Ramos (cell line): ENCODE measurements at regions not wholly inside any gene's neighbourhood (a gene's known extent, or its start where the extent isn't known, plus 50 kb on each side); places are given as distances from the start of the nearest gene placed in this dataset.
"Not testable (repeated sequence)": the region's sequence is repeated elsewhere in the genome, so short reads cannot be mapped to it uniquely, and the experiment has no call there.

ENCODE experiments used
- in situ Hi-C: fragments of 300-500 bp; cut with MboI; formaldehyde crosslinking; loops from one replicate; pipeline ENCODE4 v1.14.3; 2022; ENCODE audit warnings: low sequenced_read_pairs; ENCODE audit not compliant: unreplicated experiment

DNA sequence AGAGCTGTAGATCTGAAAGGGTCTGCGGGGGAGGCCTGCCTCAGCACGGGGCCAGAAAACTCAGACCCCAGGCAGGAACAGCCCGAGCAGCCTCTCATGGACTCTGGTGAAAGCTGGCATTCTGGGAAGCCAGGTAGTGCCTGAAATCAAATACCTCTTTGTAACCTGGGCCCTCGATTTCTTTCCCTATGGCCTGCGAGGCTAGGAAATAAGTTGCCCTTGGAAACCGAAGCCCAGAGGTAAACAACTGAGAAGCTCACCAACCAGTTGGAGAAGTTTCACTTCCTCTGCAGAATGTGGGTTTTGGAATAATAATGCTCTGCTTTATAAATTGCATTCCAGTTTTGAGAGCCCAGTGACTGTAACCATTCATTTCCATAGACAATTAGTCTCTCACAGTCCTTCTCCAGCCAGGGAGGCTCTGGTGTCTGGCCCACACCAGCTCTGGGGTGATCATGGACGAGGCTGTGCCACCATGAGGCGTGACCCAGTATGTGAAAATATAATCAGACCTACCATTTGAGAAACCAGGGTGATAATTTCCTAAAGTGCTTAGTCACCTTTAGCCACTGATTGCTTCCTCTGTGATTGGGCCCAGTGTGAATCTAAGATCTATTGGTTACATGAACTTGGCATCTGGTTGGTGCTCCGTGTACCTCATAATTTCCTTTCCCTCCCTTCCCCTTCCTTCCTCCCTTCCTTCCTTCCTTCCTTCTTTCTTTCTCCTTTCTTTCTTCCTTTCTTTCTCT is 133.1 kb upstream of the PELI1 start:
- in situ Hi-C loops, result no loop called here

DNA sequence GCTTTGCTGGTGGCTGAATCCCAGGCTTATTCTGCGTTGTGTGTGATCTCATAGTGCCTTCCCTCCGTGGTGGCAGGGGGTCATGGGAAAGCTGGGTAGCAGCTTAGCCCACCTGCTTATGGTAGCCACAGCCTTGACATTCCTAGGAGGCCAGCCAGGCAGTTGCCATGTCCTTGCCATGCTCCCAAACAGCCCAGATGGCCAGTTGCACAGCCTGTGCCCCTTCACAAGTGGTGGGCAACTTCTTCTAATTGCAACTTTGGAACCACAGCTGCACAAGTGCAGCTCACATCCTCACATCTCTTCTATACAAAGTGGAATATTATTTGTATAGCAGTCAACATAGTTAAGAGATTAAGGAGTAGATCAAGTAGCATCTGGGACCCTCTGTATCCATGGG is 136.6 kb upstream of the PELI1 start:
- in situ Hi-C loops, result not testable (repeated sequence)

DNA sequence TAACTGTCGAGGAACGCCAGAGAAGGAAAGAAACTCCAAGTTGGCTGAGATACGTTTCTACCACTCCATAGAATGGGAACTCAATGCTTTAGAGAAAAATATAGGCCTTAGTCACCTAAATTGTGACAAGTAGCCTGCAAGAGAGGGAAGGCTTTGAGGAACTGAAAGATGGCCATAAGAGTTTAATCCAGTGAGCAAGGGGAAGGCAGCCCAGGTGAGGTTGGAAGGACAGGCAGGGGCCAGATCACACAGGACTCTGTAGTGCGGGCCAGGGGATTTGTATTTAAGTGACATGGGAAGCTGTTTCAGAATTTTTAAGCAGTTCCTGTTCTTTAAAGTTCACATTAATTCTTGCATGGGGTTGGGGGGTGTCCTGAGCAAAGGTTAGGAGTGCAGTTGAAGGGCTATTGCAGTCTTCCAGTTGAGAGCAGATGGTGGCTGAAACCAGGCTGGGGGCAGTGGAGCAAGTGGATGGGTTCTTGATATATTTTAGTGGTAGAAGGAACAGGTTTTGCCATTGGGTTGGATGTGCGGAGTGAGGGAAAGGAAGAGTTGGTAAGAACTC is 138.9 kb upstream of the PELI1 start:
- in situ Hi-C loops, result no loop called here

DNA sequence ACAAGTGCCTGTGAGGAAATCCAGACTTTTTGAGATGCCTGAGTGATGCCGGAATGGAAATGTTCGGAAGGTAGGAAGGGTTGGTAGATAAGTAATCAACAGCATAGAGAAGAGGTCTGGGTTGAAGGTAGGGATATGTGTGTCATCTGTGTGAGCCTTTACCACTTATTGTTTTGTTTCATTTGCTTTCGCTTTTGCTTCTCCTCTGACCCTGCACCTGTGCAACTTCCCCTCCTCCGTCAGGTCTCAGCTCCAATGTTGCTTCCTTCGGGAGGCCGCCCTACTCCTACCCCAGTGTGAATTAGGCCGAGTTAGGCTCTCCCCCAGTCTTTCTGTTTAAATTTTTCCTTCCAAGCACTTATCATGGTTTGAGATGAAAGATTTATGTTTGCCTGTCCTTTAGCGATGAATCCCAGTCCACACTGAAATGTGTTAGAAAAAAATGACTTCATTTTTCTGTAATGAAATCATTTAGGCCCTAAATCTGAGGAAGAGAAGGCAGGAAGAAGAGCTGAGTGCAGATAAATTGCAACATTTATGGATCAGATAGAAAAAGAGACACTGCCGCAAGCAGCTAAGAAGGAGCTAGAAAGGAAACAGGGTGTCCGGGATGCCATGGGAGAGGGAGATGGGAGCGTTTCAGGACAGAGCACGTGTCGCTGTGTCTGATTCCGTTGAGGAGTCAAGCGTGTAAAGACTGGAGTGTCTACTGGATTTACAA is 139.6 kb upstream of the PELI1 start:
- in situ Hi-C loops, result no loop called here

DNA sequence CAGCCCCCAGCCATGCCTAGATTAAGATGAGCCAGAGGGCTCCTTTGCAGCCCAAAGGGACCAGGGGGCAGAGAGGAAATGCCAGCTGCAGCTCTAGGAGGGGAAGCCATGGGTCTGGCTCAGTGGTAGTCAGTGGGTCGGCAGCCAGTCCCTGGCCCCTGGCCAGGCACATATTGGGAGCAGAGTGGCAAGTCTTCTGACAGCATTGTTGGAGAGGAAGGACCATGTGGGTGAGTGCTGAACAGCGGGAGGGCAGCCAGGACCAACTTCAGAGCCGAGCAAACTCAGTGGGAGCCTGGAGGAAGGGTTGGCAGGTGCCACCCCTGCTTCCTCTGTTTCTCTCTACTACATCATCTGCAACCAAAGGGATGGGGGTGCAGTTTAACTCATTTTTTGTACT is 140.5 kb upstream of the PELI1 start:
- in situ Hi-C loops, result no loop called here

DNA sequence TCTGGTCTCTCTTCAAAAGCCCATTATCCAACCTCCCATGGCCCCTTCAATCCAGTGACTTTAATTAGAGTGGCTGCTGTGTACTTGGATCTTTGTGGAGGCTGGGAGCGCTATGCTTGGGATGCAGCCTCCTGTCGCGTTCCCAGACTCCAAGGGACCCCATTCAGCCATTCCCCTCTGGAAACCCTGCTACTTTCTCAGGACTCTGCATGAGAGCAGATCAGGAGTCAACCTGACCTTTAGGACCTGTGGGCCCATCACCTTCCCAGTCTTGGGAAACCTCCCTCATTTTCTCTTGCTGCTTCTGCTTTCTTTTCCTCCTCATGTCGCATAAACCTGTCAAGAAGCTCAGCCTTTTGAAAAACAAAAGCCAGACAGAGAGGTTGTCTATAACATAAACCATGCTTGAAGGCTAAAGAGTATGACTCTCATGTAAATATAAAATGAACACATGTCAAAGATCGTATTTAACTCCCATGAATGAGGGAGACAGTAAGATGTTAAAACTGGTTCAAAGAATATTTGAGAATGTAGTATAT is 143.1 kb upstream of the PELI1 start:
- in situ Hi-C loops, result no loop called here

DNA sequence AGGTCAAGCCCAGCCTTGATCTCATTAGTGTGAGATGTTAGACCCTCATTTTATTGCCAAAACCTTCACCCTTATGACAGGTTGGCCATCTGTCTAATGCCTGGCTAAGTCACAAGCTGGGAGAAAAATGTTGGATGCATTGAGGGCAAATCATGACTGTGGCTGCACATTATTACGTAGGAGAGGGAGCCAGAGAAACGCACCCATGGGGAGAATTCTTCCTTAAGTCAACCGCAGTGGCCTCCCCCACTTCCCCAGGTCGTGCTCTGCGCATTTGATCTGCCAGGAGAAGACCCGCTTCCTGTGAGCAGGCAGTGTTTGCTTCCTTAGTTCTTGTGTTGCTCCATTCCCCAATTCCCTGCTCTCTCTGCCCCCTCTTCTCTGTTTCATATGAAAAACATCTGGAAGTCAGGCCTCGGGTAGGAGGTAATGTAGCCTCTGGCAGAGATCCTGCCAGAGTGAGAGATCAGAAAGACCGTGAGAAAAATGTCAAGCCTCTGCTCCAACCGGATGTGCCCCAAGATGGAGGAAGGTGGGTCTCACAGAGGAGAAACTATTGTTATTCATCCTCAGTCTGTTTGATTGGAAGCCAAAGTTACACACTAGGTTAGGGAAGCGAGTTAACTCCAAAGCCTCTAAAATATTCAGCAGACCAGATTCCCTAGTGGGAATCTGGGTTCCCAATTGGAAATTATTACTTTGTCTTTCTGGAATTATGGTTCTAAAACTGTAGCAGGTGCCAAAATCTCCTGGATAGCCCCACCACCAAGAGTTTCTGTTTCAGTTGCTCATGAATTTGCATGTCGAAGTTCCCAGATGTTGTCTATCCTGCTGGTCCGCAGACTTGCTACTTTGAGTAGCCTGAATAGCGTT is 144.3 kb upstream of the PELI1 start:
- in situ Hi-C loops, result no loop called here

DNA sequence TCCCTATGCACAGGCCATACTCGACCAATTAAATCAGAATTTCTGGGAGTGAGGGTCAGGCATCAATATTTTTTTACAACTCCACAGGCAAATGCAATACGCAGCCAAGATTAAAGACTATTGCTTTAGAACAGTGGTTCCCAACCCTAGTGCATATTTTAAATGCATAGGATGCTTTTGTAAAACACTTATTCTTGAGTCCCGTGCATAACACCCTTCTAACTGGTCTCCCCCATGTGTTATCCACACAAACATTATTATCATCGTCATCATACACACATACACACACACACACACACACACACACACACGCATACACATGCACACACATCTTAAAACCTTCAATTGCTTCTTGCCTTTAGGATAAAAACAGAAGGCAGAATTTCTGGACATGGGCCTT is 145.0 kb upstream of the PELI1 start:
- in situ Hi-C loops, result no loop called here

DNA sequence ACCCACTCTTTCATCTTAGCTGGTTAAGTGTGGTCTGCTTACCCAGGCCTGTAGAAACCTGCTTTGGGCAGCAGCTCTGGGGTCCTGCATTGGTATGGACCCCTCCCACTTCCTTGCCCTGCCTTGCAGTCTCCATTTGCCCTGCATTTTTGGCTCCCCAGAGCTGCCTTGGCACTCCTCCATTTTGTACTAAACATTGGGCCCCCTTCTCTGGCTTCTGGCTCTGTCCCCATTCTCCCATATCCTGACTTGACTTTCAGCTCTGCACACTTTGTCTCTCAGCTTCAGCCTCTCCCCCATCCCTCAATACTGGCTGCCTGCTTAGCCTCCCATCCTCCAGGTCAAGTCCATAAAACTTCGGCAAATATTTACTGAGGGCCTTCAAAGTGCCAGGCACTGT is 145.5 kb upstream of the PELI1 start:
- in situ Hi-C loops, result no loop called here

DNA sequence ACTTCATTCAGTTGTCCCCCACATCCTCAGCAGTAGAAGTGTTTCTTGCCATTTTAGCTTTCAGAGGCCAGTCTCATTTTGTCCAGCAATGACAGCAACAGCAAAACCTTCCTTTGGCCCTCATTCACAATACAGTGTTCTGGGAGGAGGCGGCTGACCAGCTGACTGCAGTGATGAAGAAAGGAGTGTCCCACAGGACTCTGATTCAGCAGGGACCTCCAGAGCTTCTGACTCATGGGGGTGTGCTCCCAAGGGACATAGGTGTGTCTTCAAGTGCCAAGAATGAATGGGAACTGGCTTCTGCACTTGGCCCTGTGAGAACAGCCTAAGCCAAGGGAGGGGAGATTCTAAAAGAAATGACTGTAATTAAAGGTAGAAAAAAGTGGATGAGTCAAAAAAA is 147.0 kb upstream of the PELI1 start:
- in situ Hi-C loops, result no loop called here

DNA sequence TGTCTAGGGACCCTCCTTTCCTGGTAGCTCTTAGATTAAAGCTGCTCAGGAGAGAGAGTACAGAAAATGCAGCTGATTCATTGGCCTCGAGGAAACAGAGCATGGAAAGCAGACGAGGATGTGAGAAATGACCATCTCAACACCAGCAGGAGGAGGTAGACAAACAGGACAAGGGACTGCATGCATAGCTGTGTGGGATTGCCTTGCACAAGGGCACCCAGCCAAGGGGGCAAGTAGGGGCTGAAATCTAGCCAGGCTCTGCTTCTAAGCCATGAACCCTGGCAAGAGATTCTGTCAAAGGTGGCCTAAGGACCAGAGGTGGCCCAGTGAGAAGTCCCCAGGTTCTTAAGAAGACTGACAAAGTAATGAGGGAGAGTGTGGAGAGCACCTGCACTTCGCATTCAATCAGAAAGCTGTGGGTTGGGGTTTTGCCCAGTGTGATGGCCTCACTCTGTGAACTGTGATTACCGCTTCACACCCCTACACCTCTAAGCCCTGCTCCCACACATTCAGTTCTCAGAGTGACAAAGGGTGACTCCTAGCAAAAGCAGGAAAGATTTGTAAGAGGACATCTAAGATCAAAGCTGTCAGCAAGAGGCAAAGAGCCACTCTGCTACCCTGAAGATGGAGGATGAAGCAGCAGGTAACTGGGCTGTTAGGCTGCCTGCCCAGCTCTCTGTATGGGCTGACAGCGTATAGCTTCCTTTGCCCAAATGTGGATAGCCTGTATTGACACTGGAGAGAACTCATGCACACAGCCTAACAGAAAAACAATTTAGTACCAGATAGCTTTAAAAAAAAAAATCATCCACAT is 151.3 kb upstream of the PELI1 start:
- in situ Hi-C loops, result no loop called here

DNA sequence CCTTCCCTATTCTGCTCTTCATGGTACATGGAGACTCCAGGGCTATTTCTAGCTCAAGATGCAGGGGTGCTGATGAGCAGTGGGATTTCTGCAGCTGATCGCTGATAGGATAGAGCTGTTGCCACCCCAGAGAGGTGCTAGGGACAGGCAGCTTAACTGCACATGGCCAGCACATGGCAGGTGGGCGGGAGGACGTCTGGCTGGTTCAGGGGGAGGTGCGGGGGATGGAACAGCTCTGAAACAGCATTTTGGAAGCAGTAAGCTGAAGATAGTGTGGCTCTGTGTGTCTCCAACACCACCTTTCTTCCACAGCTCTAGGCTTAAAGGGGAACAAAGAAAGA is 151.9 kb upstream of the PELI1 start:
- in situ Hi-C loops, result no loop called here

DNA sequence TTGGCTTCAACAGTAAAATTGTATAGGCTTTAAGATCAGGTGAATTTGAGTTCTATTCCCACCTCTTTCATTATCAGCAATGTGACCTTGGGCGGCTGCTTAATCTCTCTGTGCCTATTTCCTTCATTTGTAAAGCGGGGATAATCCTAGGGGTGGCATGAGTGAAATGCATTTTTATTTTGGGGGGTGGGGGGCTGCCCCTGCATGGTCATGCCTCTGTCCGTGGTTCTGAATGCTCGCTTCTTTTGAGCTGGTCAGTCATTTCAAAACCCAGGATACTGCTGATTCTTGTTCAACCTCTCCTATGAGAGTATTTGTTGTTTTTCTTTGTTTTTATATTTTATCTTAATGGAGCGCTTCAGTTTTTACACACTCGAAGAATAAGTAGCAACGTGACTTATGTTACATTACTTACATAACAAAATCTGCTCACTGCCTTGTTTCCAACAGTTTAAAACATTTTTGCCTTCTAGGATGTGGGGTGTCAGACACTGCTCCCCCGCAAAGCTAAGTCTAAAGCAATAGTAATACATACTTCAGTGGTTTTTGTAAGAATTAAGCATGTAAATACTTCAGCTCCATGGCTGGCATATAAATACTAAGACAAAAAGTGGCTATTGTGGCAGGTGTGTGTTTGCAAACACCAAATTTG is 152.6 kb upstream of the PELI1 start:
- in situ Hi-C loops, result no loop called here

DNA sequence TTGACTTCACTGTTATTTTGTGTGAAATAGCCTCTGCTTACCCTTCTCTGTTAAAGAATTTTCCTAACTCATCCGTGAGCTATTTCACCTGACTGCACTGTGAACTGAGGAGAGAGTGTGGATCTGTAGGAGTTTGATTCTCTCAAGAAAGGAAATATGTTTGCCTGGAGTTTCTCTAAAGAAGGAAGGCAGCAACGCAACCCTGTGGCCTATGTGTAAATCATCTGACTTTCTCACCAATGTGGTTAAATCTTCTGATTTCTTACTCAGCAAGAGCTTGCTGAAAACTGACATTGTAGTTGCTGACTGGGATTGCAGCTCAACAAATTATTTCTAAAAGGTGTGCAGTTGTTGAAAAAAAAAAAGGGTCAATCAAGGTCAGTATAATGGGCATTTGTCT is 153.9 kb upstream of the PELI1 start:
- in situ Hi-C loops, result no loop called here

DNA sequence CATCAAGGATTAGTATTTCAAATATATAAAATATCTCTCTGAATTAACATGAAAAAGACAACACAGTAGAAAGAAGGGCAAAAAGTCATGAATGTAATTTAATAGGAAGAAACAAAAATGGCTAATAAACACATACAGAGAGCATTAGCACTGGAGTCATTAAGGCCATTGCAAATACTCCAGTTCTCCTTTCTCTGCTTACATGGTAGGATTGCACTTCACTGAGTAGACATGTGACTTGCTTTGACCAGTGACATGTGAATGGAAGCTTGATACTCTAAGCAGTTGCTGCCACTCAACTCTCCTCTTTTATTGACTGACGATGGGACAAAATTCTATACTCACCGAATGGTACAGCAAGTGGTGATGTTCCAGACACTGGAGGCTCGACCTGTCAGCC is 153.9 kb upstream of the LGALSL start:
- in situ Hi-C loops, result no loop called here

DNA sequence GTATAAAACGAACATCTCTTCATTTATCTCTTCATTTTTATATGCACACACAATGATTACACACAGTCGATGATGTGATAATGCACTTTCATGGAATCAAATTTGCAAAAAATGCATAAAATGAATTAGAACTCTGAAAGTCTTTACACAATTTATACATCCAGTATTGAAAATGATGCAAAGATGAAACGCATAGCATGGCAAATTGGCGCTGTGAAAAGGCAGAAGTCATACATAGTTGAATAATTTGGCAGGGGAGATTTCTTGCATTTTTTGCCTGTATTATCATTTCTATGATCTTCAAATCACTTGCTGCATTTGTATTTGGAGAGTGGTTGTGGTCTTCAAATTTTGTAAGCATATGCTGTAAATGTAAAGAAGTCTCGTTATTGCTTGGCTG is 150.7 kb upstream of the LGALSL start:
- in situ Hi-C loops, result no loop called here

DNA sequence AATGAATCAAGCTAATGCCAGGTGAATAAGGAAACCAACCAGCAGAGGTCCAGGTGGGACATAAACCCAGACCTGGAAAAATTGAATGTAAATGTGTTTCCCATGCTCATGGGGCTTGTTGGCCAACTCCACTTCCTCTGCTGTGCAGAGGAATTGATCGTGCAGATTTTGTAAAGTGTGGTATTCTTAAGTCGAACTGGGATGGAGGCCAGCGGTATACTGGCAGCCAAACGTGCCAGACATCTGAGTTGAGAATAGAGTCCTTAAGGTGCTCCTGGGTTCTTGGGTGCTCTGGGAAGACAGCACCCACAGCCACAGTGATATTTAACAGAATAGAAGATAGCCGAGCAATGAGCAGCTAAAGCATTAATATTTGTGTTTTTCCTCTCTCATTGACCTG is 146.5 kb upstream of the LGALSL start:
- in situ Hi-C loops, result no loop called here

DNA sequence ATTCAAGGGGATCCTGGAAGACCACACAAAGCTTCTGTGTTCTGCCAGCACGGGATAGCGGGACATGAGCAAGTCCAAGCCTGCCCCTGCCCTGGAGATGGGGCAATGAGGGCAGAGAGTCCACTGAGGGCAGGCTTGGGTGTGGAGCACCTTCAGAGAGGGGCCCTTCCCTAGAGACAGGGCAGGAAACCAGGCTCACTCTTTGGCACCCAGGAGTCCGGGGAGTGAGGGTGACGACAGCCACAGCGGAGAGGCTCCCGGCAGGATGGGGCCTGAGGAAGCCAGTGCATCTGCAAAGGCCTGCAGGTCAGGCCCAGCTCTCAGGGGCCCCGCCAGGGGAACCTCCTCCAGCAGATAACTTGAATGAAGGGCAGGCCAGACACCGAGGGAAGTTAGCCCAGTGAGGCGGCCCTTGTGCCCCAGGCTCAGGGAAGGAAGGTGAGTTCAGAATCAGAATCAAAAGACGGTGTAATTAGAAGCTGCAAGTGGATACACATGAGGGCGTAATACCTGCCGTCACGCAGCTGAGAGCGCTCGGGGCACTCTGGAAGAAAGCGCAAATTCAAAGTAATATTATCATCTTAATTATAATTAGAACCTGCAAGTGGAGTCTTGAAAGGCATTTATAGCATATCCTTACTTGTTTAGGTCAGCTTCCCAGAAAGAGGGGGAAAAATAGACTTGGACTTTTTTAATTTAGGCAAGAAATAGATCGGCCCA is 142.6 kb upstream of the LGALSL start:
- in situ Hi-C loops, result no loop called here
